Prostate gland (tissue), 2 donors: ENCODE measurements at regions not wholly inside any gene's neighbourhood (a gene's known extent, or its start where the extent isn't known, plus 50 kb on each side); places are given as distances from the start of the nearest gene placed in this dataset.
"Not testable (repeated sequence)": the region's sequence is repeated elsewhere in the genome, so short reads cannot be mapped to it uniquely, and the experiment has no call there.

Experiments
- CTCF ChIP-seq, 4 experiments: fragments of 200-600 bp in 2 of 4; fragments of 450-650 bp in 2 of 4; sonication (generic) in 2 of 4; IDR thresholded peaks; 1 replicate in 3 of 4; 2 replicates in 1 of 4; pipeline ENCODE4 v1.5.1; 2016 to 2019; ENCODE audit warnings: antibody characterized with exemption in 4 of 4, mild to moderate bottlenecking in 2 of 4, moderate library complexity in 2 of 4
- POLR2A ChIP-seq: fragments of 450-650 bp; IDR thresholded peaks from one replicate; pipeline ENCODE4 v1.6.1; 2016; ENCODE audit warnings: antibody characterized with exemption, mild to moderate bottlenecking

GRCh38 chr21:35157374-35157773 is 108.3 kb upstream of the RUNX1 start:
- not testable (repeated sequence) for TF ChIP-seq POLR2A; CTCF (IDR thresholded peaks at IDR 0.05)
